ENCODE measurements at regions not wholly inside any gene's neighbourhood (a gene's known extent, or its start where the extent isn't known, plus 50 kb on each side); places are given as distances from the start of the nearest gene placed in this dataset.

DNA sequence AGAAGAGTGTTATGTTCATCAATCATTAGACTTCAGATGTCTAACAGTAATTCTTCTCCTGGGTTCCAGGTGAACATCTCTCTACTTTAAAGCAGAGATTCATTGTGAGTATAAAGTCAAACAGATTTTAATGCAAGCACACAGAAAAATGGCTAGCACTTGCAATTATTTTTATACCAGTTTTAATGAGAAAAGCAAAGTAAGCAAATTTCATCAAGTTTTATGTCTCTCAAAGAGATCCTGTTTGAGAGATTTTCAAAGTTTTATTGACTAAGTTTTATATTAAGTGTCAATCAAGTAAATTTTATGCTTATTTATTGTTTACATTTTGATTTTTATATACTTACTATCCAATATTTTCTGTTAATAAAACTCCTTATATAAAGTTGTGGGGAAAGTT is 1628.5 kb downstream of the HACE1 start:
- TF ChIP-seq, protein P1, sequence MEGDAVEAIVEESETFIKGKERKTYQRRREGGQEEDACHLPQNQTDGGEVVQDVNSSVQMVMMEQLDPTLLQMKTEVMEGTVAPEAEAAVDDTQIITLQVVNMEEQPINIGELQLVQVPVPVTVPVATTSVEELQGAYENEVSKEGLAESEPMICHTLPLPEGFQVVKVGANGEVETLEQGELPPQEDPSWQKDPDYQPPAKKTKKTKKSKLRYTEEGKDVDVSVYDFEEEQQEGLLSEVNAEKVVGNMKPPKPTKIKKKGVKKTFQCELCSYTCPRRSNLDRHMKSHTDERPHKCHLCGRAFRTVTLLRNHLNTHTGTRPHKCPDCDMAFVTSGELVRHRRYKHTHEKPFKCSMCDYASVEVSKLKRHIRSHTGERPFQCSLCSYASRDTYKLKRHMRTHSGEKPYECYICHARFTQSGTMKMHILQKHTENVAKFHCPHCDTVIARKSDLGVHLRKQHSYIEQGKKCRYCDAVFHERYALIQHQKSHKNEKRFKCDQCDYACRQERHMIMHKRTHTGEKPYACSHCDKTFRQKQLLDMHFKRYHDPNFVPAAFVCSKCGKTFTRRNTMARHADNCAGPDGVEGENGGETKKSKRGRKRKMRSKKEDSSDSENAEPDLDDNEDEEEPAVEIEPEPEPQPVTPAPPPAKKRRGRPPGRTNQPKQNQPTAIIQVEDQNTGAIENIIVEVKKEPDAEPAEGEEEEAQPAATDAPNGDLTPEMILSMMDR (conservative IDR thresholded peaks at IDR 0.05; ENCODE audit: low read depth, low read length) = no peak
- TF ChIP-seq EZH2 (IDR thresholded peaks at IDR 0.05; ENCODE audit: low read length, unreplicated experiment) = no peak

Data from PC-3 (cell line).